Nephron progenitor cell (in vitro differentiated cells): ENCODE measurements at regions not wholly inside any gene's neighbourhood (a gene's known extent, or its start where the extent isn't known, plus 50 kb on each side); places are given as distances from the start of the nearest gene placed in this dataset.

ENCODE experiments used
- DNase-seq: peaks from one replicate; pipeline ENCODE4 v3.0.0; 2021
- H3K27ac Mint-ChIP-seq: 2 replicates; pipeline ENCODE4 v1.8.0; 2021; ENCODE audit warnings: mild to moderate bottlenecking, moderate library complexity, mixed read lengths
- H3K27me3 Mint-ChIP-seq: 2 replicates; pipeline ENCODE4 v1.8.0; 2021; ENCODE audit warnings: mild to moderate bottlenecking, low read depth, mixed read lengths; ENCODE audit not compliant: poor library complexity
- H3K36me3 Mint-ChIP-seq: 2 replicates; pipeline ENCODE4 v1.8.0; 2021; ENCODE audit warnings: low read depth, mixed read lengths
- H3K4me1 Mint-ChIP-seq: 2 replicates; pipeline ENCODE4 v1.8.0; 2021; ENCODE audit warnings: mixed read lengths
- H3K4me3 Mint-ChIP-seq: 2 replicates; pipeline ENCODE4 v1.8.0; 2021; ENCODE audit warnings: mild to moderate bottlenecking, moderate library complexity, mixed read lengths
- H3K9me3 Mint-ChIP-seq: 2 replicates; pipeline ENCODE4 v1.8.0; 2021; ENCODE audit warnings: mild to moderate bottlenecking, moderate library complexity, mixed read lengths
- CTCF ChIP-seq: fragments of 200-600 bp; sonication (generic); IDR thresholded peaks from 2 replicates; pipeline ENCODE4 v1.5.0; 2021; ENCODE audit warnings: antibody characterized with exemption

GRCh38 chr21:35257413-35257812 is 208.3 kb upstream of the RUNX1 start:
- Mint-ChIP-seq H3K27ac (no peak overlapping the region), H3K36me3 (no peaks in the 10 kb centered on the region), H3K27me3 (peaks cover 8% of the 10 kb centered on the region), H3K4me3 (no peak overlapping the region), H3K4me1 (peaks cover 36% of the 10 kb centered on the region), H3K9me3 (peaks cover 5% of the 10 kb centered on the region)
- DNase-seq = no peak
- no peak for TF ChIP-seq CTCF

GRCh38 chr21:35256468-35256988 is 207.4 kb upstream of the RUNX1 start:
- peaks cover 36% of the 10 kb centered on the region for H3K4me1 Mint-ChIP-seq
- H3K27me3 Mint-ChIP-seq = peaks cover 8% of the 10 kb centered on the region
- TF ChIP-seq CTCF = no peak
- peaks cover 5% of the 10 kb centered on the region for H3K9me3 Mint-ChIP-seq
- H3K27ac Mint-ChIP-seq = peak overlapping the region; percentile 33
- H3K36me3 Mint-ChIP-seq = no peaks in the 10 kb centered on the region
- no peak for DNase-seq
- peak overlapping the region; percentile 10 for H3K4me3 Mint-ChIP-seq

DNA sequence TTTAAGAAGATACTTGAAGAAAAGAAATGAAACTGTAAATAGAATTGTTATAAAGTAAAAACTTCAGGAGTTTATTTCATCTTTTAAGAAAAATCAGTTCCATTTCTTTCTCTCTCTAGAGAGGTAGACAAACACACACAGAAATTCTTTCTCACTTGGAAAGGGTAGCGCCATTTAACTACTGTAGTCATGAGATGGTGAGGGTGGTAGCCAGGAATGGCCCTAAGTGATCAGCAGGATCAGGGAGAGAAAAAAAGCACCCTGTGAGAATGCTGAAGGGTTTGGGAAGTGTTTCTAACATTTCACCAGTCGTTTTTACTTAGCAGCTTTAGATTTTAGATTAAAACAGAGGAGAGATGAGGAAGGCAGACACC is 205.7 kb upstream of the RUNX1 start:
- H3K4me1 Mint-ChIP-seq = peaks cover 36% of the 10 kb centered on the region
- H3K4me3 Mint-ChIP-seq = no peak overlapping the region
- H3K27ac Mint-ChIP-seq = peak overlapping the region; percentile 18
- no peaks in the 10 kb centered on the region for H3K36me3 Mint-ChIP-seq
- peaks cover 12% of the 10 kb centered on the region for H3K9me3 Mint-ChIP-seq
- no peak for DNase-seq
- peaks cover 12% of the 10 kb centered on the region for H3K27me3 Mint-ChIP-seq
- TF ChIP-seq CTCF = no peak

- no peaks in the 10 kb centered on the region for H3K36me3 Mint-ChIP-seq
- H3K27me3 Mint-ChIP-seq = peaks cover 12% of the 10 kb centered on the region
- DNase-seq = no peak
- TF ChIP-seq CTCF = no peak
- H3K27ac Mint-ChIP-seq = no peak overlapping the region
- peaks cover 36% of the 10 kb centered on the region for H3K4me1 Mint-ChIP-seq
- H3K4me3 Mint-ChIP-seq = no peak overlapping the region
- peaks cover 12% of the 10 kb centered on the region for H3K9me3 Mint-ChIP-seq
These were observed 205.1 kb upstream of the RUNX1 start for GRCh38 chr21:35254006-35254764.

DNA sequence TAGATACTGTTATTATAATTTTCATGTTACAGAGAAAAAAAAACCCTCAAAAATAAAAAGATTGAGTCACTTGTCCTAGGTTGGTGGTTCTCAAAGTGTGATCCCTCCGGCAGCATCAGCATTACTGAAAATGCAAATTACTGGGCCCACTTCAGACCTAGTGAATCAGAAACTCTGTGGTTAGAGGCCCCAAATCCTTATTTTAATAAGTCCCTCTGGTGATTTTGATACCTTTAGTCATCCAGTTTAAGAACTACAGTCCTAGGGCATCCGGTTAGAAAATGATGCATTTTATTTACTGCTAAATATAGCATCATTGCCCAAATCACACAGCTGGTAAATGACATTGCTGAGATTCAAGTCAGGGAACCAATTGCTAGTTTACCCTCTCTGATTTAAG is 203.7 kb upstream of the RUNX1 start:
- Mint-ChIP-seq H3K27me3 (peaks cover 12% of the 10 kb centered on the region), H3K4me3 (no peak overlapping the region), H3K27ac (no peak overlapping the region), H3K4me1 (peaks cover 36% of the 10 kb centered on the region), H3K36me3 (no peaks in the 10 kb centered on the region), H3K9me3 (peaks cover 16% of the 10 kb centered on the region)
- no peak for DNase-seq
- no peak for TF ChIP-seq CTCF

- H3K4me1 Mint-ChIP-seq = peaks cover 11% of the 10 kb centered on the region
- peaks cover 19% of the 10 kb centered on the region for H3K9me3 Mint-ChIP-seq
- peaks cover 9% of the 10 kb centered on the region for H3K27me3 Mint-ChIP-seq
- no peak for DNase-seq
- TF ChIP-seq CTCF = no peak
- H3K27ac Mint-ChIP-seq = no peak overlapping the region
- H3K4me3 Mint-ChIP-seq = no peak overlapping the region
- no peaks in the 10 kb centered on the region for H3K36me3 Mint-ChIP-seq
These were observed 200.5 kb upstream of the RUNX1 start for GRCh38 chr21:35249636-35250035.
